ENCODE measurements at regions not wholly inside any gene's neighbourhood (a gene's known extent, or its start where the extent isn't known, plus 50 kb on each side); places are given as distances from the start of the nearest gene placed in this dataset.

DNA sequence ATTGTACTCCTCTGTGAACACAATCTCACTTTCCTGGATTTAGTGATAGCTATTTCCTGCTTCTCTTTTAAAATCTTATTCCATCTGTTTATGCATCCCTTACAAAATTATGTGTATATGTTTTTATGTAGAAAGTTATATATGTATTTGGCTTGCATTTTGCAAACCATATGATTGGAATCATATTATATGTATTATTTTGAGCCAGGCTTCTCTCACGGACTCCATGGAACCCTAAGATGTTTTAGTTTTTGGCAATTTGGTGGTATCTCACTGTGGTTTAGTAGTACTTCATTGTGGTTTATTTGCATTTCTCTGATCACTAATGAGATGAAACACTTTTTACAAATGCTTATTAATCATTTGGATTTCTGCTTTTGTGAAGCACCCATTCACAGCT, 507.3 kb upstream of the KIRREL3 start (continued):
- TF ChIP-seq, protein P1, sequence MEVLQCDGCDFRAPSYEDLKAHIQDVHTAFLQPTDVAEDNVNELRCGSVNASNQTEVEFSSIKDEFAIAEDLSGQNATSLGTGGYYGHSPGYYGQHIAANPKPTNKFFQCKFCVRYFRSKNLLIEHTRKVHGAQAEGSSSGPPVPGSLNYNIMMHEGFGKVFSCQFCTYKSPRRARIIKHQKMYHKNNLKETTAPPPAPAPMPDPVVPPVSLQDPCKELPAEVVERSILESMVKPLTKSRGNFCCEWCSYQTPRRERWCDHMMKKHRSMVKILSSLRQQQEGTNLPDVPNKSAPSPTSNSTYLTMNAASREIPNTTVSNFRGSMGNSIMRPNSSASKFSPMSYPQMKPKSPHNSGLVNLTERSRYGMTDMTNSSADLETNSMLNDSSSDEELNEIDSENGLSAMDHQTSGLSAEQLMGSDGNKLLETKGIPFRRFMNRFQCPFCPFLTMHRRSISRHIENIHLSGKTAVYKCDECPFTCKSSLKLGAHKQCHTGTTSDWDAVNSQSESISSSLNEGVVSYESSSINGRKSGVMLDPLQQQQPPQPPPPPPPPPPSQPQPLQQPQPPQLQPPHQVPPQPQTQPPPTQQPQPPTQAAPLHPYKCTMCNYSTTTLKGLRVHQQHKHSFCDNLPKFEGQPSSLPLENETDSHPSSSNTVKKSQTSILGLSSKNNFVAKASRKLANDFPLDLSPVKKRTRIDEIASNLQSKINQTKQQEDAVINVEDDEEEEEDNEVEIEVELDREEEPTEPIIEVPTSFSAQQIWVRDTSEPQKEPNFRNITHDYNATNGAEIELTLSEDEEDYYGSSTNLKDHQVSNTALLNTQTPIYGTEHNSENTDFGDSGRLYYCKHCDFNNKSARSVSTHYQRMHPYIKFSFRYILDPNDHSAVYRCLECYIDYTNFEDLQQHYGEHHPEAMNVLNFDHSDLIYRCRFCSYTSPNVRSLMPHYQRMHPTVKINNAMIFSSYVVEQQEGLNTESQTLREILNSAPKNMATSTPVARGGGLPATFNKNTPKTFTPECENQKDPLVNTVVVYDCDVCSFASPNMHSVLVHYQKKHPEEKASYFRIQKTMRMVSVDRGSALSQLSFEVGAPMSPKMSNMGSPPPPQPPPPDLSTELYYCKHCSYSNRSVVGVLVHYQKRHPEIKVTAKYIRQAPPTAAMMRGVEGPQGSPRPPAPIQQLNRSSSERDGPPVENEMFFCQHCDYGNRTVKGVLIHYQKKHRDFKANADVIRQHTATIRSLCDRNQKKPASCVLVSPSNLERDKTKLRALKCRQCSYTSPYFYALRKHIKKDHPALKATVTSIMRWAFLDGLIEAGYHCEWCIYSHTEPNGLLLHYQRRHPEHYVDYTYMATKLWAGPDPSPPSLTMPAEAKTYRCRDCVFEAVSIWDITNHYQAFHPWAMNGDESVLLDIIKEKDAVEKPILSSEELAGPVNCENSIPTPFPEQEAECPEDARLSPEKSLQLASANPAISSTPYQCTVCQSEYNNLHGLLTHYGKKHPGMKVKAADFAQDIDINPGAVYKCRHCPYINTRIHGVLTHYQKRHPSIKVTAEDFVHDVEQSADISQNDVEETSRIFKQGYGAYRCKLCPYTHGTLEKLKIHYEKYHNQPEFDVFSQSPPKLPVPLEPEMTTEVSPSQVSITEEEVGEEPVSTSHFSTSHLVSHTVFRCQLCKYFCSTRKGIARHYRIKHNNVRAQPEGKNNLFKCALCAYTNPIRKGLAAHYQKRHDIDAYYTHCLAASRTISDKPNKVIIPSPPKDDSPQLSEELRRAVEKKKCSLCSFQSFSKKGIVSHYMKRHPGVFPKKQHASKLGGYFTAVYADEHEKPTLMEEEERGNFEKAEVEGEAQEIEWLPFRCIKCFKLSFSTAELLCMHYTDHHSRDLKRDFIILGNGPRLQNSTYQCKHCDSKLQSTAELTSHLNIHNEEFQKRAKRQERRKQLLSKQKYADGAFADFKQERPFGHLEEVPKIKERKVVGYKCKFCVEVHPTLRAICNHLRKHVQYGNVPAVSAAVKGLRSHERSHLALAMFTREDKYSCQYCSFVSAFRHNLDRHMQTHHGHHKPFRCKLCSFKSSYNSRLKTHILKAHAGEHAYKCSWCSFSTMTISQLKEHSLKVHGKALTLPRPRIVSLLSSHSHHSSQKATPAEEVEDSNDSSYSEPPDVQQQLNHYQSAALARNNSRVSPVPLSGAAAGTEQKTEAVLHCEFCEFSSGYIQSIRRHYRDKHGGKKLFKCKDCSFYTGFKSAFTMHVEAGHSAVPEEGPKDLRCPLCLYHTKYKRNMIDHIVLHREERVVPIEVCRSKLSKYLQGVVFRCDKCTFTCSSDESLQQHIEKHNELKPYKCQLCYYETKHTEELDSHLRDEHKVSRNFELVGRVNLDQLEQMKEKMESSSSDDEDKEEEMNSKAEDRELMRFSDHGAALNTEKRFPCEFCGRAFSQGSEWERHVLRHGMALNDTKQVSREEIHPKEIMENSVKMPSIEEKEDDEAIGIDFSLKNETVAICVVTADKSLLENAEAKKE (CRISPR knock-in tag; IDR thresholded peaks at IDR 0.05): no peak
- TF ChIP-seq STAT1 (IDR thresholded peaks at IDR 0.05; ENCODE audit: unreplicated experiment) (no peak), POLR2AphosphoS5 (IDR thresholded peaks at IDR 0.05; ENCODE audit: low read depth) (no peak), JUNB (IDR thresholded peaks at IDR 0.05; ENCODE audit: unreplicated experiment) (no peak), ZNF331 (CRISPR knock-in tag; IDR thresholded peaks at IDR 0.05; ENCODE audit: low read depth) (no peak), EZH2 (IDR thresholded peaks at IDR 0.05; ENCODE audit: low read depth, unreplicated experiment) (no peak), NANOG (IDR thresholded peaks at IDR 0.05; ENCODE audit: borderline replicate concordance) (no peak), EZH2phosphoT487 (IDR thresholded peaks at IDR 0.05; ENCODE audit: unreplicated experiment) (no peak)
- TF ChIP-seq, protein P2, sequence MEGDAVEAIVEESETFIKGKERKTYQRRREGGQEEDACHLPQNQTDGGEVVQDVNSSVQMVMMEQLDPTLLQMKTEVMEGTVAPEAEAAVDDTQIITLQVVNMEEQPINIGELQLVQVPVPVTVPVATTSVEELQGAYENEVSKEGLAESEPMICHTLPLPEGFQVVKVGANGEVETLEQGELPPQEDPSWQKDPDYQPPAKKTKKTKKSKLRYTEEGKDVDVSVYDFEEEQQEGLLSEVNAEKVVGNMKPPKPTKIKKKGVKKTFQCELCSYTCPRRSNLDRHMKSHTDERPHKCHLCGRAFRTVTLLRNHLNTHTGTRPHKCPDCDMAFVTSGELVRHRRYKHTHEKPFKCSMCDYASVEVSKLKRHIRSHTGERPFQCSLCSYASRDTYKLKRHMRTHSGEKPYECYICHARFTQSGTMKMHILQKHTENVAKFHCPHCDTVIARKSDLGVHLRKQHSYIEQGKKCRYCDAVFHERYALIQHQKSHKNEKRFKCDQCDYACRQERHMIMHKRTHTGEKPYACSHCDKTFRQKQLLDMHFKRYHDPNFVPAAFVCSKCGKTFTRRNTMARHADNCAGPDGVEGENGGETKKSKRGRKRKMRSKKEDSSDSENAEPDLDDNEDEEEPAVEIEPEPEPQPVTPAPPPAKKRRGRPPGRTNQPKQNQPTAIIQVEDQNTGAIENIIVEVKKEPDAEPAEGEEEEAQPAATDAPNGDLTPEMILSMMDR (conservative IDR thresholded peaks at IDR 0.05; ENCODE audit: low read depth in 2 of 2): no peak
- TF ChIP-seq, protein P3, sequence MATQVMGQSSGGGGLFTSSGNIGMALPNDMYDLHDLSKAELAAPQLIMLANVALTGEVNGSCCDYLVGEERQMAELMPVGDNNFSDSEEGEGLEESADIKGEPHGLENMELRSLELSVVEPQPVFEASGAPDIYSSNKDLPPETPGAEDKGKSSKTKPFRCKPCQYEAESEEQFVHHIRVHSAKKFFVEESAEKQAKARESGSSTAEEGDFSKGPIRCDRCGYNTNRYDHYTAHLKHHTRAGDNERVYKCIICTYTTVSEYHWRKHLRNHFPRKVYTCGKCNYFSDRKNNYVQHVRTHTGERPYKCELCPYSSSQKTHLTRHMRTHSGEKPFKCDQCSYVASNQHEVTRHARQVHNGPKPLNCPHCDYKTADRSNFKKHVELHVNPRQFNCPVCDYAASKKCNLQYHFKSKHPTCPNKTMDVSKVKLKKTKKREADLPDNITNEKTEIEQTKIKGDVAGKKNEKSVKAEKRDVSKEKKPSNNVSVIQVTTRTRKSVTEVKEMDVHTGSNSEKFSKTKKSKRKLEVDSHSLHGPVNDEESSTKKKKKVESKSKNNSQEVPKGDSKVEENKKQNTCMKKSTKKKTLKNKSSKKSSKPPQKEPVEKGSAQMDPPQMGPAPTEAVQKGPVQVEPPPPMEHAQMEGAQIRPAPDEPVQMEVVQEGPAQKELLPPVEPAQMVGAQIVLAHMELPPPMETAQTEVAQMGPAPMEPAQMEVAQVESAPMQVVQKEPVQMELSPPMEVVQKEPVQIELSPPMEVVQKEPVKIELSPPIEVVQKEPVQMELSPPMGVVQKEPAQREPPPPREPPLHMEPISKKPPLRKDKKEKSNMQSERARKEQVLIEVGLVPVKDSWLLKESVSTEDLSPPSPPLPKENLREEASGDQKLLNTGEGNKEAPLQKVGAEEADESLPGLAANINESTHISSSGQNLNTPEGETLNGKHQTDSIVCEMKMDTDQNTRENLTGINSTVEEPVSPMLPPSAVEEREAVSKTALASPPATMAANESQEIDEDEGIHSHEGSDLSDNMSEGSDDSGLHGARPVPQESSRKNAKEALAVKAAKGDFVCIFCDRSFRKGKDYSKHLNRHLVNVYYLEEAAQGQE (IDR thresholded peaks at IDR 0.05; ENCODE audit: unreplicated experiment): no peak
- TF ChIP-seq, protein P4, sequence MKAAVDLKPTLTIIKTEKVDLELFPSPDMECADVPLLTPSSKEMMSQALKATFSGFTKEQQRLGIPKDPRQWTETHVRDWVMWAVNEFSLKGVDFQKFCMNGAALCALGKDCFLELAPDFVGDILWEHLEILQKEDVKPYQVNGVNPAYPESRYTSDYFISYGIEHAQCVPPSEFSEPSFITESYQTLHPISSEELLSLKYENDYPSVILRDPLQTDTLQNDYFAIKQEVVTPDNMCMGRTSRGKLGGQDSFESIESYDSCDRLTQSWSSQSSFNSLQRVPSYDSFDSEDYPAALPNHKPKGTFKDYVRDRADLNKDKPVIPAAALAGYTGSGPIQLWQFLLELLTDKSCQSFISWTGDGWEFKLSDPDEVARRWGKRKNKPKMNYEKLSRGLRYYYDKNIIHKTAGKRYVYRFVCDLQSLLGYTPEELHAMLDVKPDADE (IDR thresholded peaks at IDR 0.05): no peak

Measured in GM23338 (cell line).